CD14-positive monocyte (primary cell): ENCODE measurements at regions not wholly inside any gene's neighbourhood (a gene's known extent, or its start where the extent isn't known, plus 50 kb on each side); places are given as distances from the start of the nearest gene placed in this dataset.

Experiments
- DNase-seq, 3 donors: peaks; one replicate each; pipeline ENCODE4 v3.0.0-alpha.2; 2011 to 2022
- H2AFZ ChIP-seq: 2 replicates; pipeline ENCODE4 v1.6.0; 2012; ENCODE audit warnings: mild to moderate bottlenecking, low read depth, low read length, inconsistent platforms; ENCODE audit not compliant: insufficient read depth, poor library complexity, severe bottlenecking
- H3K27ac ChIP-seq, 2 donors: 1 replicate in 1 of 2; 2 replicates in 1 of 2; pipeline ENCODE4 v1.5.1; 2012 to 2013; ENCODE audit warnings: low read length in 2 of 2, control low read depth in 1 of 2, inconsistent platforms in 1 of 2, low read depth in 1 of 2, mild to moderate bottlenecking in 1 of 2
- H3K27me3 ChIP-seq, 2 donors: one replicate each; pipeline versions ENCODE4 v1.6.0 to v1.6.1; 2011 to 2013; ENCODE audit warnings: low read length in 2 of 2; ENCODE audit not compliant: control insufficient read depth in 2 of 2, insufficient read depth in 2 of 2
- H3K36me3 ChIP-seq, 2 donors: replicated peaks in 1 of 2; 1 replicate in 1 of 2; 2 replicates in 1 of 2; pipeline versions ENCODE4 v1.5.1 to v1.6.1; 2012 to 2013; ENCODE audit warnings: low read length in 2 of 2, control low read depth in 1 of 2, inconsistent platforms in 1 of 2, mild to moderate bottlenecking in 1 of 2; ENCODE audit not compliant: insufficient read depth in 2 of 2, control insufficient read depth in 1 of 2
- H3K4me1 ChIP-seq, 2 donors: 1 replicate in 1 of 2; 2 replicates in 1 of 2; pipeline versions ENCODE4 v1.5.1 to v1.6.1; 2012 to 2013; ENCODE audit warnings: low read length in 2 of 2, control low read depth in 1 of 2, inconsistent platforms in 1 of 2, mild to moderate bottlenecking in 1 of 2, moderate library complexity in 1 of 2; ENCODE audit not compliant: insufficient read depth in 2 of 2, control insufficient read depth in 1 of 2
- H3K4me2 ChIP-seq: replicated peaks from 2 replicates; pipeline ENCODE3; 2012; ENCODE audit warnings: low read length, moderate library complexity, mild to moderate bottlenecking; ENCODE audit not compliant: poor library complexity, severe bottlenecking; ENCODE audit errors: extremely low read depth
- H3K4me3 ChIP-seq, 3 experiments: fragments of 200-600 bp in 1 of 3; sonication (generic) in 1 of 3; replicated peaks in 1 of 3; 1 replicate in 2 of 3; 2 replicates in 1 of 3; pipeline ENCODE4 v1.5.1; 2011 to 2013; ENCODE audit warnings: low read length in 3 of 3, mild to moderate bottlenecking in 3 of 3, control low read depth in 2 of 3, low read depth in 2 of 3, inconsistent platforms in 1 of 3, moderate library complexity in 1 of 3
- H3K79me2 ChIP-seq: 2 replicates; pipeline ENCODE4 v1.6.0; 2012; ENCODE audit warnings: mild to moderate bottlenecking, control low read depth, inconsistent platforms, low read length, moderate library complexity; ENCODE audit not compliant: insufficient read depth
- H3K9ac ChIP-seq: 2 replicates; pipeline ENCODE4 v1.6.0; 2017; ENCODE audit warnings: low read length, mild to moderate bottlenecking; ENCODE audit not compliant: insufficient read depth, poor library complexity, severe bottlenecking
- H3K9me3 ChIP-seq, 2 donors: replicated peaks in 1 of 2; 1 replicate in 1 of 2; 2 replicates in 1 of 2; pipeline versions ENCODE4 v1.5.1 to v1.6.1; 2012 to 2013; ENCODE audit warnings: low read length in 2 of 2, control low read depth in 1 of 2; ENCODE audit not compliant: control insufficient read depth in 1 of 2, insufficient read depth in 1 of 2
- H4K20me1 ChIP-seq: 2 replicates; pipeline ENCODE4 v1.6.0; 2012; ENCODE audit warnings: mild to moderate bottlenecking, low read length, control low read depth, moderate library complexity; ENCODE audit not compliant: insufficient read depth
- H3K27ac Mint-ChIP-seq, 7 donors: one replicate each; pipeline ENCODE4 v1.8.0; 2020; ENCODE audit warnings: mild to moderate bottlenecking in 7 of 7, mixed read lengths in 7 of 7, moderate library complexity in 6 of 7, inconsistent platforms in 2 of 7
- H3K27me3 Mint-ChIP-seq, 3 donors: one replicate each; pipeline ENCODE4 v1.8.0; 2021 to 2022; ENCODE audit warnings: low read depth in 3 of 3, mild to moderate bottlenecking in 3 of 3, mixed read lengths in 3 of 3, moderate library complexity in 3 of 3, inconsistent platforms in 1 of 3
- H3K36me3 Mint-ChIP-seq, 2 donors: one replicate each; pipeline ENCODE4 v1.8.0; 2020; ENCODE audit warnings: mixed read lengths in 2 of 2, inconsistent platforms in 1 of 2, mild to moderate bottlenecking in 1 of 2
- H3K4me1 Mint-ChIP-seq: one replicate; pipeline ENCODE4 v1.8.0; 2020; ENCODE audit warnings: mild to moderate bottlenecking, mixed read lengths
- H3K4me3 Mint-ChIP-seq, 2 donors: one replicate each; pipeline ENCODE4 v1.8.0; 2020; ENCODE audit warnings: mild to moderate bottlenecking in 2 of 2, mixed read lengths in 2 of 2, moderate library complexity in 1 of 2
- H3K9me3 Mint-ChIP-seq, 7 donors: one replicate each; pipeline ENCODE4 v1.8.0; 2020 to 2022; ENCODE audit warnings: mixed read lengths in 7 of 7, mild to moderate bottlenecking in 6 of 7, moderate library complexity in 6 of 7, inconsistent platforms in 2 of 7
- CTCF ChIP-seq: fragments of 200-600 bp; IDR thresholded peaks from one replicate; pipeline ENCODE4 v1.8.0; 2022; ENCODE audit warnings: antibody characterized with exemption, mild to moderate bottlenecking
- WGBS: methylation state at CpG from one replicate; pipeline ENCODE4 v1.1.5; 2013; ENCODE audit warnings: missing lambda C conversion rate; ENCODE audit not compliant: insufficient coverage; 5-methylcytosine and 5-hydroxymethylcytosine counted together
- intact Hi-C, 2 donors: fragments of 100-400 bp; cut with micrococcal nuclease; formaldehyde crosslinking; loops; one replicate each; pipeline versions ENCODE4 v1.15.0 to v1.15.1; 2023

GRCh38 chr11:111098091-111098490, 147.4 kb upstream of the POU2AF2 start:
- no peak overlapping the region for H3K27ac ChIP-seq
- no peak overlapping the region for H2AFZ ChIP-seq
- no CpG with 5 or more reads among the region's 1 CpG for WGBS
- no peak overlapping the region for H3K4me3 ChIP-seq
- H3K27me3 ChIP-seq = no peaks in the 10 kb centered on the region
- H4K20me1 ChIP-seq = no peaks in the 10 kb centered on the region
- Mint-ChIP-seq H3K9me3 (peaks cover 0 to 2% (median 0%) of the 10 kb centered on the region in 7 donors), H3K36me3 (no peaks in the 10 kb centered on the region), H3K27ac (no peak overlapping the region), H3K27me3 (peaks cover 0 to 2% (median 0%) of the 10 kb centered on the region in 3 donors), H3K4me1 (no peaks in the 10 kb centered on the region), H3K4me3 (no peak overlapping the region)
- no peak overlapping the region for H3K9ac ChIP-seq
- intact Hi-C loops = no loop called here
- no peaks in the 10 kb centered on the region for H3K79me2 ChIP-seq
- TF ChIP-seq CTCF = no peak
- H3K9me3 ChIP-seq = no peaks in the 10 kb centered on the region
- no peak for DNase-seq
- no peak overlapping the region for H3K4me2 ChIP-seq
- H3K36me3 ChIP-seq = no peaks in the 10 kb centered on the region
- no peaks in the 10 kb centered on the region for H3K4me1 ChIP-seq

DNA sequence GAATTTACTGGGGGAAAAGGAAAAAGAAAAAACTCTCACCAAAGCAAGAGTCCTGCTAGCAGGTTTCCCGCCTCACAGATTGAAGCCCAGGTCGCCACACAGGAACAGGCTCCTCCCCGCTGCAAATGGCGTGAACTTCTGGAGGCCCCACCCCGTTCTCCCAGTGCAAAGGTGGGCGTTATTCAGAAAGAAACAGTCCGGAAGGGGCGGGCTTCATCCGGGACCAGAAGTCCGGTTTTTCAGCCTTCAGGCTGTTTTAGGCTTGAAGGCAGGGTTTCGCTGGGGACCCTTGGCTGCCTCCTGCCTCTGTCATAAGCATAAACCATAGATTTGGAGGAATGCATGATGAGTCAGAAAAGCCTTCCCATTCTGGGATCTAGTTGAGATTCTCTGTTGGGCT, 148.3 kb upstream of the POU2AF2 start:
- peak overlapping the region; percentile 22 for H3K4me2 ChIP-seq
- H3K27me3 ChIP-seq = no peaks in the 10 kb centered on the region
- no peak for TF ChIP-seq CTCF
- 56% methylated on average over 11 of the region's 11 CpGs for WGBS
- no peak overlapping the region for H3K9ac ChIP-seq
- Mint-ChIP-seq H3K4me3 (peak overlapping the region; percentile 40 to 75), H3K27ac (no peak overlapping the region), H3K4me1 (no peaks in the 10 kb centered on the region), H3K36me3 (no peaks in the 10 kb centered on the region), H3K27me3 (peaks cover 0 to 2% (median 0%) of the 10 kb centered on the region in 3 donors), H3K9me3 (peaks cover 0 to 2% (median 0%) of the 10 kb centered on the region in 7 donors)
- no peak for DNase-seq
- intact Hi-C loops = no loop called here
- H2AFZ ChIP-seq = peak overlapping the region; percentile 19
- no peaks in the 10 kb centered on the region for H3K79me2 ChIP-seq
- no peak overlapping the region for H3K27ac ChIP-seq
- H3K4me3 ChIP-seq = peak overlapping the region in 1 of 3 experiments; percentile 14
- no peaks in the 10 kb centered on the region for H3K36me3 ChIP-seq
- H3K4me1 ChIP-seq = no peaks in the 10 kb centered on the region
- no peaks in the 10 kb centered on the region for H4K20me1 ChIP-seq
- H3K9me3 ChIP-seq = no peaks in the 10 kb centered on the region
